Pancreas (tissue), 10 donors: ENCODE measurements at regions not wholly inside any gene's neighbourhood (a gene's known extent, or its start where the extent isn't known, plus 50 kb on each side); places are given as distances from the start of the nearest gene placed in this dataset.
A peak's percentile ranks its signal among the peaks of the same experiment; 100 is the strongest.

ENCODE experiments used
- ATAC-seq, 4 donors: fragments of 200-7000 bp; cut with Tn5 transposase; one replicate each; pipeline versions ENCODE4 v1.8.0 to v1.9.1; 2020; ENCODE audit warnings: mild to moderate bottlenecking in 4 of 4, moderate library complexity in 4 of 4
- DNase-seq, 6 donors: peaks; one replicate each; pipeline ENCODE4 v3.0.0-alpha.2; 2020
- FAIRE-seq: peaks from 2 replicates; lab custom pipeline; 2012; peaks lifted over from hg19 to GRCh38; lab: Jason Lieb, UNC
- H3K27ac ChIP-seq, 4 donors: fragments of 200-600 bp; sonication (generic); 1 replicate in 3 of 4; 2 replicates in 1 of 4; pipeline versions ENCODE4 v1.5.0 to v1.8.0; 2020
- H3K27me3 ChIP-seq, 4 donors: fragments of 200-600 bp; one replicate each; pipeline ENCODE4 v1.8.0; 2021
- H3K36me3 ChIP-seq, 3 donors: fragments of 200-600 bp; sonication (generic) in 1 of 3; one replicate each; pipeline versions ENCODE4 v1.5.0 to v1.8.0; 2020 to 2021
- H3K4me1 ChIP-seq, 3 donors: fragments of 200-600 bp; one replicate each; pipeline ENCODE4 v1.8.0; 2021
- H3K4me3 ChIP-seq, 4 donors: fragments of 200-600 bp; sonication (generic) in 2 of 4; one replicate each; pipeline versions ENCODE4 v1.5.0 to v1.8.0; 2020 to 2021
- H3K9me3 ChIP-seq, 4 donors: fragments of 200-600 bp; one replicate each; pipeline ENCODE4 v1.8.0; 2021
- WGBS, 2 donors: extraction: QIAGEN DNeasy Blood & Tissue Kit; methylation state at CpG; one replicate each; pipeline ENCODE4 v1.1.7; 2013; 5-methylcytosine and 5-hydroxymethylcytosine counted together
- intact Hi-C, 3 donors: fragments of 100-400 bp; cut with DNase I; formaldehyde crosslinking; loops; one replicate each; pipeline versions ENCODE4 v1.11.1 to v1.14.2; 2022
- TF ChIP-seq, protein P1 (sequence below), 4 donors: fragments of 200-600 bp; sonication (generic) in 3 of 4; IDR thresholded peaks; one replicate each; pipeline versions ENCODE4 v1.5.0 to v1.8.0; 2021; ENCODE audit warnings: antibody characterized with exemption in 4 of 4
- donor health status: healthy with polysubstance abuse.
- donor health status: DM: no; HTN: no; CAD: no; lungs with moderate emphysema.
- donor health status: DM: no; HTN: no; CAD: no.
- donor health status: control.
- donor health status: control.
- donor health status: Bipolar disorder and iron deficiency.
- donor health status: DM: yes; HTN: yes; CAD: no.
- donor health status: DM: no; HTN: no; CAD: no.
- donor health status: DM: no; HTN: no; CAD: no.
- donor health status: DM: yes; HTN: yes; CAD: no.

DNA sequence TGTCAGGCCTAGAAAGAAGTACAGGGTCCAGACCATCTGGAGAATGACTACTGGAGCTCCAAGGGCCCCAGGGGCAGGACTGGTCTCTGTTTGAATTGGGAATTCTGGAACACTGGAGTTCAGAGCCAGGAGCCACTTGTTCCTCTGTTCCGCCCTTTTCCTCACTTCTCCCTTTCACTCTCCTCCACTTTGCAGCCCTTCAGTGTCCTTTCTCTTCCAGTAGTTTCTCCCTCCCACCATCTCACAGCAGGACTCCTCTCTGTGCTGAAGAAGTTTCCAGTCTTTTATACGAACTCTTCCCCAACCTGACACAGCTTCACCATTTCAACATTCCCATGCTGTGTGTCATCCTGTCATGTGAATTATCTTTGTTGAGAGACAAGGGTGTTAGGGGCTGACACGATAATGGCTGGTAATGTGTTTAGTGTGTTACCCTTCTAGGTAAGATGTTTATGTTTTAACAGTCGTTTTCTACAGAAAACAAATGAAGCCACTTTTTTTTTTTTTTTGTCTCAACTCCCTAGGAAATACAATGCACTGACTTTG, 180.3 kb upstream of the MYOCD start:
- H3K4me1 ChIP-seq: no peaks in the 10 kb centered on the region
- TF ChIP-seq, protein P1, sequence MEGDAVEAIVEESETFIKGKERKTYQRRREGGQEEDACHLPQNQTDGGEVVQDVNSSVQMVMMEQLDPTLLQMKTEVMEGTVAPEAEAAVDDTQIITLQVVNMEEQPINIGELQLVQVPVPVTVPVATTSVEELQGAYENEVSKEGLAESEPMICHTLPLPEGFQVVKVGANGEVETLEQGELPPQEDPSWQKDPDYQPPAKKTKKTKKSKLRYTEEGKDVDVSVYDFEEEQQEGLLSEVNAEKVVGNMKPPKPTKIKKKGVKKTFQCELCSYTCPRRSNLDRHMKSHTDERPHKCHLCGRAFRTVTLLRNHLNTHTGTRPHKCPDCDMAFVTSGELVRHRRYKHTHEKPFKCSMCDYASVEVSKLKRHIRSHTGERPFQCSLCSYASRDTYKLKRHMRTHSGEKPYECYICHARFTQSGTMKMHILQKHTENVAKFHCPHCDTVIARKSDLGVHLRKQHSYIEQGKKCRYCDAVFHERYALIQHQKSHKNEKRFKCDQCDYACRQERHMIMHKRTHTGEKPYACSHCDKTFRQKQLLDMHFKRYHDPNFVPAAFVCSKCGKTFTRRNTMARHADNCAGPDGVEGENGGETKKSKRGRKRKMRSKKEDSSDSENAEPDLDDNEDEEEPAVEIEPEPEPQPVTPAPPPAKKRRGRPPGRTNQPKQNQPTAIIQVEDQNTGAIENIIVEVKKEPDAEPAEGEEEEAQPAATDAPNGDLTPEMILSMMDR (IDR thresholded peaks at IDR 0.05): no peak
- no peaks in the 10 kb centered on the region for H3K36me3 ChIP-seq
- no peaks in the 10 kb centered on the region for H3K27me3 ChIP-seq
- no peak overlapping the region for H3K4me3 ChIP-seq
- intact Hi-C loops: no loop called here
- no peak overlapping the region for H3K27ac ChIP-seq
- ATAC-seq: no peak
- no peaks in the 10 kb centered on the region for H3K9me3 ChIP-seq
- WGBS, 2 donors: 52 to 57% methylated on average over 4 of the region's 4 CpGs
- no peak for FAIRE-seq
- no peak for DNase-seq

DNA sequence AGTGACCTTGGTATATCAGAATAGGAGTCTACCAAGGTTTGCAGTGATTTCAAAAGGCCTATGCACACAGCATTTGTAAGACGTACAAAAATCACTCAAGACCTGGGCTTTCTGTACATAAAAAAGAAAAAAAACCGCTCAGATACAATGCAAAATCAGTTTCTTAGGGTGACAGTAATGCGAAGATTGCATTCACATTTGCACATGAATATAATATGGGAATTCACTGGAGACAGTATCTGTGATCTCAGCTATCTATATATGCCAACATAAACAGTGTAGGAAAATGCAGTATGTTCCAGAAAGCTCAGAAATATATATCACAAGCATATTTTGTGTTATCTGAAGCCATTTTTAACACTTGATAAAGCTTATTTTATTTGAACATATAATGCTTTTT, 176.4 kb upstream of the MYOCD start:
- no peaks in the 10 kb centered on the region for H3K4me1 ChIP-seq
- ATAC-seq (no peak), FAIRE-seq (no peak), DNase-seq (no peak)
- 33 to 46% methylated on average over 3 of the region's 3 CpGs for WGBS, 2 donors
- TF ChIP-seq, protein P1 (IDR thresholded peaks at IDR 0.05): no peak
- H3K27ac ChIP-seq: no peak overlapping the region
- H3K4me3 ChIP-seq: no peak overlapping the region
- intact Hi-C loops: no loop called here
- H3K36me3 ChIP-seq: no peaks in the 10 kb centered on the region
- H3K27me3 ChIP-seq: no peaks in the 10 kb centered on the region
- no peaks in the 10 kb centered on the region for H3K9me3 ChIP-seq

DNA sequence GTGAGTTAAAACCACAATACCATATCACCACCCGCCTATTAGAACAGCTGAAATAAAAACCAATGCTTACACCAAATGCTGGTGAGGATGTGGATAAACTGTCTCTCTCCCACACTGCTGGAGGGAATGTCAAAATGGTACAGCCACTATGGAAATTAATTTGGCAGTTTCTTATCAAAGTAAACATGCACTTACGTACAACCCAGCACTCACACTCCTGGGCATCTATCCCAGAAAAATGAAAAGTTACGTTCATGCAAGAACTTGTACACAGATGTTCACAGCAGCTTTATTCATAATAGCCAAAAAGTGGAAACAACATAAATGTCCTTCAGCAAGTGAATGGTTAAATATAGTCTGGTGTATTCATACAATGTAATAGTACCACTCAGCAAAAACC, 173.2 kb upstream of the MYOCD start:
- peak; percentile 36 to 65 (median 47) for ATAC-seq
- no peak for DNase-seq
- FAIRE-seq: no peak

DNA sequence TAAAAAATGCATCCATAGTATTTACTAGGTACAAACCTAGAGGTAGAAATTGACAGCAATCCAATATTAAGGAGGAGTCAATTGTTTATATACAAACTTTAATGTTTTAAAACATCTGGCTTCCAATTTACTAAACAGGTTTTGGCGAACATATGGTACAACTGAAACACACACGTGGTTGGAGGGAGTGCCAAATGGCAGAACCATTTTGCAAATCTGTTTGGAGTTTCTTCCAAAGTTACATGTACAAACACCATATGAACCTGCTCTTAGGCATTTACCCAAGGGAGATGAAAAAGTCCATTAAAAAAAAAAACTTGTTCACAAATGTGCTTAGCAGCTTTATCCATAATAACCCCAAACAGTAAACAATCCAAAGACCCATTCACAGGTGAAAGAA, 159.8 kb upstream of the MYOCD start:
- no peak for ATAC-seq
- H3K36me3 ChIP-seq: no peaks in the 10 kb centered on the region
- H3K4me1 ChIP-seq: no peaks in the 10 kb centered on the region
- H3K27ac ChIP-seq: no peak overlapping the region
- no peak for FAIRE-seq
- DNase-seq: no peak
- H3K27me3 ChIP-seq: no peaks in the 10 kb centered on the region
- intact Hi-C loops: no loop called here
- TF ChIP-seq, protein P1 (IDR thresholded peaks at IDR 0.05): no peak
- no peaks in the 10 kb centered on the region for H3K9me3 ChIP-seq
- WGBS, 2 donors: 62% methylated on average over 2 of the region's 2 CpGs
- H3K4me3 ChIP-seq: no peak overlapping the region

More for the DNA sequence above, 173.2 kb upstream of the MYOCD start:
- Histone ChIP-seq H3K27ac (no peak overlapping the region), H3K4me1 (no peaks in the 10 kb centered on the region), H3K4me3 (no peak overlapping the region), H3K27me3 (no peaks in the 10 kb centered on the region), H3K9me3 (no peaks in the 10 kb centered on the region), H3K36me3 (no peaks in the 10 kb centered on the region)
- TF ChIP-seq, protein P1 (IDR thresholded peaks at IDR 0.05): no peak
- 23% methylated on average over 3 of the region's 3 CpGs for WGBS, 2 donors
- intact Hi-C loops: no loop called here

DNA sequence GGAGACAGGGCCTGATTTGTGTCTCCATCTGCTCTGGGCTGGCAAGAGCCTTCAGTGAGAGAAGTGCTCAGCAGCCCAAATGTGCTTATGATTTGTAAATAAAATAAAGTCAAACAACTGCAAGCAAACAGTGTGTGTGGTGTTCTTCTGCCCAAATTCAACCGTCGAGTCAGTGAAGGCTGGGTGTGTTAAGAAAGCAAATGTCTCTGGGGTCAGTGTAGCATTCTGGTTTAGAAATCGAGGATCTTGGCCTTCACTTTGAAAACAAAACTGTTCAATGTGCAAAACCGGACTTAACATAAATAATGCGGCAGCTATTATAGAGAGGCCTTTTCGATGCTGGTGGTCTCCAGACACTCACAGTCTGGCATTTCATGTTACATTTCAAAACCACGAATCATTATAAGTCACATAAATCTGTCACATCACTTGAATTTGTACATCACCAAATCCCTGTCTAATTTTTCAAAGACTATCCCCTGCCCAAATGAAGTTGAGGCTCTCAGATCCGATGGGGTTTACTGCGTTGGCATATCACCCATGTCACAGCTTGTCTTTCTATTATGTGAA, 158.6 kb upstream of the MYOCD start:
- no peak for DNase-seq
- H3K27ac ChIP-seq: no peak overlapping the region
- intact Hi-C loops: no loop called here
- no peaks in the 10 kb centered on the region for H3K27me3 ChIP-seq
- no peaks in the 10 kb centered on the region for H3K36me3 ChIP-seq
- no peak overlapping the region for H3K4me3 ChIP-seq
- no peaks in the 10 kb centered on the region for H3K4me1 ChIP-seq
- H3K9me3 ChIP-seq: no peaks in the 10 kb centered on the region
- no peak for ATAC-seq
- no peak for FAIRE-seq
- TF ChIP-seq, protein P1 (IDR thresholded peaks at IDR 0.05): no peak
- 76 to 81% methylated on average over 9 of the region's 9 CpGs for WGBS, 2 donors
